ENCODE measurements at regions not wholly inside any gene's neighbourhood (a gene's known extent, or its start where the extent isn't known, plus 50 kb on each side); places are given as distances from the start of the nearest gene placed in this dataset.
"Not testable (repeated sequence)": the region's sequence is repeated elsewhere in the genome, so short reads cannot be mapped to it uniquely, and the experiment has no call there.

GRCh38 chr5:102154791-102155605 lies 141.1 kb downstream of the SLCO4C1 start:
- not testable (repeated sequence) for H3K27me3 ChIP-seq (ENCODE audit: insufficient read depth, low read length); H3K9me3 ChIP-seq (ENCODE audit: low read depth, low read length); H3K4me3 ChIP-seq (ENCODE audit: low read length); H3K4me1 ChIP-seq (ENCODE audit: insufficient read depth, low read length)

- Histone ChIP-seq H3K4me1 (ENCODE audit: insufficient read depth, low read length) (no peaks in the 10 kb centered on the region), H3K4me3 (ENCODE audit: low read length) (no peak overlapping the region), H3K9me3 (ENCODE audit: low read depth, low read length) (no peaks in the 10 kb centered on the region), H3K27me3 (ENCODE audit: insufficient read depth, low read length) (no peaks in the 10 kb centered on the region)
Measured at GRCh38 chr5:102154291-102154690, 141.8 kb downstream of the SLCO4C1 start.

- Histone ChIP-seq H3K9me3 (ENCODE audit: low read depth, low read length) (no peaks in the 10 kb centered on the region), H3K4me1 (ENCODE audit: insufficient read depth, low read length) (no peaks in the 10 kb centered on the region), H3K27me3 (ENCODE audit: insufficient read depth, low read length) (no peaks in the 10 kb centered on the region), H3K4me3 (ENCODE audit: low read length) (no peak overlapping the region)
Measured at GRCh38 chr5:102153003-102153759, 142.9 kb downstream of the SLCO4C1 start.

- H3K4me3 ChIP-seq (ENCODE audit: low read length) = no peak overlapping the region
- H3K9me3 ChIP-seq (ENCODE audit: low read depth, low read length) = no peaks in the 10 kb centered on the region
- no peaks in the 10 kb centered on the region for H3K27me3 ChIP-seq (ENCODE audit: insufficient read depth, low read length)
- no peaks in the 10 kb centered on the region for H3K4me1 ChIP-seq (ENCODE audit: insufficient read depth, low read length)
Measured at GRCh38 chr5:102139029-102139428, 157.1 kb downstream of the SLCO4C1 start.

GRCh38 chr5:102138243-102138653 lies 157.8 kb downstream of the SLCO4C1 start:
- Histone ChIP-seq H3K27me3 (ENCODE audit: insufficient read depth, low read length) (no peaks in the 10 kb centered on the region), H3K4me1 (ENCODE audit: insufficient read depth, low read length) (no peaks in the 10 kb centered on the region), H3K9me3 (ENCODE audit: low read depth, low read length) (no peaks in the 10 kb centered on the region), H3K4me3 (ENCODE audit: low read length) (no peak overlapping the region)

- no peak overlapping the region for H3K4me3 ChIP-seq (ENCODE audit: low read length)
- no peaks in the 10 kb centered on the region for H3K4me1 ChIP-seq (ENCODE audit: insufficient read depth, low read length)
- no peaks in the 10 kb centered on the region for H3K9me3 ChIP-seq (ENCODE audit: low read depth, low read length)
- H3K27me3 ChIP-seq (ENCODE audit: insufficient read depth, low read length) = no peaks in the 10 kb centered on the region
Measured at GRCh38 chr5:102130890-102131289, 165.2 kb downstream of the SLCO4C1 start.

- Histone ChIP-seq H3K27me3 (ENCODE audit: insufficient read depth, low read length) (no peaks in the 10 kb centered on the region), H3K4me1 (ENCODE audit: insufficient read depth, low read length) (no peaks in the 10 kb centered on the region), H3K9me3 (ENCODE audit: low read depth, low read length) (no peaks in the 10 kb centered on the region), H3K4me3 (ENCODE audit: low read length) (no peak overlapping the region)
Measured at GRCh38 chr5:102130386-102130785, 165.7 kb downstream of the SLCO4C1 start.

GRCh38 chr5:102119252-102119651 lies 176.8 kb downstream of the SLCO4C1 start:
- H3K4me3 ChIP-seq (ENCODE audit: low read length) = no peak overlapping the region
- no peaks in the 10 kb centered on the region for H3K9me3 ChIP-seq (ENCODE audit: low read depth, low read length)

GRCh38 chr5:102115736-102116135 lies 180.3 kb downstream of the SLCO4C1 start:
- no peak overlapping the region for H3K4me3 ChIP-seq (ENCODE audit: low read length)
- H3K4me1 ChIP-seq (ENCODE audit: insufficient read depth, low read length) = no peaks in the 10 kb centered on the region
- no peaks in the 10 kb centered on the region for H3K27me3 ChIP-seq (ENCODE audit: insufficient read depth, low read length)
- no peaks in the 10 kb centered on the region for H3K9me3 ChIP-seq (ENCODE audit: low read depth, low read length)

More at GRCh38 chr5:102119252-102119651, 176.8 kb downstream of the SLCO4C1 start:
- Histone ChIP-seq H3K27me3 (ENCODE audit: insufficient read depth, low read length) (no peaks in the 10 kb centered on the region), H3K4me1 (ENCODE audit: insufficient read depth, low read length) (no peaks in the 10 kb centered on the region)

- Histone ChIP-seq H3K9me3 (ENCODE audit: low read depth, low read length) (no peaks in the 10 kb centered on the region), H3K4me1 (ENCODE audit: insufficient read depth, low read length) (no peaks in the 10 kb centered on the region), H3K27me3 (ENCODE audit: insufficient read depth, low read length) (no peaks in the 10 kb centered on the region), H3K4me3 (ENCODE audit: low read length) (no peak overlapping the region)
Measured at GRCh38 chr5:102114525-102115069, 181.5 kb downstream of the SLCO4C1 start.

GRCh38 chr5:102107865-102108264 lies 188.2 kb downstream of the SLCO4C1 start:
- no peaks in the 10 kb centered on the region for H3K4me1 ChIP-seq (ENCODE audit: insufficient read depth, low read length)
- H3K27me3 ChIP-seq (ENCODE audit: insufficient read depth, low read length) = no peaks in the 10 kb centered on the region
- H3K9me3 ChIP-seq (ENCODE audit: low read depth, low read length) = no peaks in the 10 kb centered on the region
- H3K4me3 ChIP-seq (ENCODE audit: low read length) = no peak overlapping the region

GRCh38 chr5:102106599-102106998 lies 189.5 kb downstream of the SLCO4C1 start:
- no peaks in the 10 kb centered on the region for H3K9me3 ChIP-seq (ENCODE audit: low read depth, low read length)
- H3K27me3 ChIP-seq (ENCODE audit: insufficient read depth, low read length) = no peaks in the 10 kb centered on the region
- H3K4me3 ChIP-seq (ENCODE audit: low read length) = no peak overlapping the region
- H3K4me1 ChIP-seq (ENCODE audit: insufficient read depth, low read length) = no peaks in the 10 kb centered on the region

- H3K27me3 ChIP-seq (ENCODE audit: insufficient read depth, low read length) = no peaks in the 10 kb centered on the region
- H3K4me3 ChIP-seq (ENCODE audit: low read length) = no peak overlapping the region
Measured at GRCh38 chr5:102099766-102100331, 196.2 kb downstream of the SLCO4C1 start.

GRCh38 chr5:102099083-102099482 lies 197.0 kb downstream of the SLCO4C1 start:
- not testable (repeated sequence) for H3K4me1 ChIP-seq (ENCODE audit: insufficient read depth, low read length); H3K4me3 ChIP-seq (ENCODE audit: low read length); H3K27me3 ChIP-seq (ENCODE audit: insufficient read depth, low read length); H3K9me3 ChIP-seq (ENCODE audit: low read depth, low read length)

More at GRCh38 chr5:102099766-102100331, 196.2 kb downstream of the SLCO4C1 start:
- Histone ChIP-seq H3K4me1 (ENCODE audit: insufficient read depth, low read length) (no peaks in the 10 kb centered on the region), H3K9me3 (ENCODE audit: low read depth, low read length) (no peaks in the 10 kb centered on the region)

- not testable (repeated sequence) for H3K27me3 ChIP-seq (ENCODE audit: insufficient read depth, low read length); H3K4me1 ChIP-seq (ENCODE audit: insufficient read depth, low read length); H3K4me3 ChIP-seq (ENCODE audit: low read length); H3K9me3 ChIP-seq (ENCODE audit: low read depth, low read length)
Measured at GRCh38 chr5:102098606-102099005, 197.5 kb downstream of the SLCO4C1 start.
